Right atrium auricular region (tissue), 2 donors: ENCODE measurements at regions not wholly inside any gene's neighbourhood (a gene's known extent, or its start where the extent isn't known, plus 50 kb on each side); places are given as distances from the start of the nearest gene placed in this dataset.

Experiments used
- DNase-seq: peaks from one replicate; pipeline ENCODE4 v3.0.0-alpha.2; 2019; ENCODE audit warnings: low spot score
- H3K27ac ChIP-seq, 2 donors: fragments of 200-600 bp; sonication (generic); 1 replicate in 1 of 2; 2 replicates in 1 of 2; pipeline ENCODE4 v1.5.1; 2016 to 2019
- H3K27me3 ChIP-seq, 2 donors: fragments of 200-600 bp; sonication (generic); one replicate each; pipeline versions ENCODE4 v1.5.1 to v1.6.0; 2017 to 2019
- H3K36me3 ChIP-seq: fragments of 200-600 bp; sonication (generic); one replicate; pipeline ENCODE4 v1.5.1; 2016
- H3K4me1 ChIP-seq, 2 donors: fragments of 200-600 bp; sonication (generic); one replicate each; pipeline versions ENCODE4 v1.5.1 to v1.6.0; 2017 to 2019
- H3K4me3 ChIP-seq, 2 donors: fragments of 200-600 bp; sonication (generic); 1 replicate in 1 of 2; 2 replicates in 1 of 2; pipeline ENCODE4 v1.5.1; 2017 to 2019; ENCODE audit warnings: mild to moderate bottlenecking in 1 of 2, moderate library complexity in 1 of 2
- H3K9me3 ChIP-seq, 2 donors: fragments of 200-600 bp; sonication (generic); one replicate each; pipeline ENCODE4 v1.5.1; 2019
- TF ChIP-seq, protein P1 (sequence below), 2 donors: fragments of 200-600 bp; sonication (generic); IDR thresholded peaks; one replicate each; pipeline ENCODE4 v1.5.1; 2019; ENCODE audit warnings: antibody characterized with exemption in 2 of 2

DNA sequence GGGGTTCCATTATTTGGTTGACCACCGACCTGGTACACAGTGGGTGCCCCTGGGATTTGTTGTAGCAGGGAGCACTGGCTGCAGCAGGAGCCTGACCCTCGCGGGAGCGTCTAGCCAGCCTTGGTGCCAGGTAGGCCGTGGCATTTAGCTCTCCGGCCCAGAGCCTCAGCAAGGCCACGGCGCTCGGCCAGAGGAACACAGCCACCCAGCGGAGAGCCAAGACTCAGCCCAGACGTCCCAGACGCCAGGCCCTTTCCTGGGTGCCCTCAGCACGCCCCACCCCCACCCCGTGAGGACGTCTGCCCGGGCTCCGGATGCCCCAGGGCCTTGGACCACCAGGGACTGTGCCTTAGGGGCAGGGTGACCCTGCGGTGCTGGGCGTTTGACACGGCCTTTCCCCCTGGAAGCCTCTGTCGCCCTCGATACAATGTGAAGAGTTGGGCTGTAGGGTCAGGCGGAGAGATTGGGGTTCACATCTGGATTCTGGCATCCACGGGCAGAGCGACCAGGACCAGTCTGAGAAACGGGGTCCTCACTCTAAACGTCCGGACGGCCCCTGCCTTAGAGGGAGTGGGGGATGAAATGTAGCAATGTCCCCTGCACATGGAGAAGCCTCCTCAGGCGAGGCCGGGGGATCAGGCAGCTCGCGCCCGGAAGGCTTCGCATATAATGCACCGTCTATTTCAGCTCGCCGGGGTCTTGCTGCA, 99.2 kb upstream of the FGF3 start:
- H3K9me3 ChIP-seq, result peaks cover 0 to 3% of the 10 kb centered on the region in 2 donors
- H3K27me3 ChIP-seq, result no peaks in the 10 kb centered on the region
- no peak overlapping the region for H3K4me3 ChIP-seq
- H3K36me3 ChIP-seq, result no peaks in the 10 kb centered on the region
- H3K4me1 ChIP-seq, result peaks cover 0 to 33% of the 10 kb centered on the region in 2 donors
- TF ChIP-seq, protein P1, sequence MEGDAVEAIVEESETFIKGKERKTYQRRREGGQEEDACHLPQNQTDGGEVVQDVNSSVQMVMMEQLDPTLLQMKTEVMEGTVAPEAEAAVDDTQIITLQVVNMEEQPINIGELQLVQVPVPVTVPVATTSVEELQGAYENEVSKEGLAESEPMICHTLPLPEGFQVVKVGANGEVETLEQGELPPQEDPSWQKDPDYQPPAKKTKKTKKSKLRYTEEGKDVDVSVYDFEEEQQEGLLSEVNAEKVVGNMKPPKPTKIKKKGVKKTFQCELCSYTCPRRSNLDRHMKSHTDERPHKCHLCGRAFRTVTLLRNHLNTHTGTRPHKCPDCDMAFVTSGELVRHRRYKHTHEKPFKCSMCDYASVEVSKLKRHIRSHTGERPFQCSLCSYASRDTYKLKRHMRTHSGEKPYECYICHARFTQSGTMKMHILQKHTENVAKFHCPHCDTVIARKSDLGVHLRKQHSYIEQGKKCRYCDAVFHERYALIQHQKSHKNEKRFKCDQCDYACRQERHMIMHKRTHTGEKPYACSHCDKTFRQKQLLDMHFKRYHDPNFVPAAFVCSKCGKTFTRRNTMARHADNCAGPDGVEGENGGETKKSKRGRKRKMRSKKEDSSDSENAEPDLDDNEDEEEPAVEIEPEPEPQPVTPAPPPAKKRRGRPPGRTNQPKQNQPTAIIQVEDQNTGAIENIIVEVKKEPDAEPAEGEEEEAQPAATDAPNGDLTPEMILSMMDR (IDR thresholded peaks at IDR 0.05), result no peak
- no peak for DNase-seq
- H3K27ac ChIP-seq, result peak overlapping the region; percentile 51 to 62

- Histone ChIP-seq H3K36me3 (no peaks in the 10 kb centered on the region), H3K27ac (peak overlapping the region; percentile 51 to 62)
Observed at GRCh38 chr11:69918938-69919650, 99.9 kb upstream of the FGF3 start.

GRCh38 chr11:69919659-69920344, 100.6 kb upstream of the FGF3 start:
- peaks cover 0 to 31% of the 10 kb centered on the region in 2 donors for H3K4me1 ChIP-seq
- TF ChIP-seq, protein P1 (IDR thresholded peaks at IDR 0.05), result no peak
- H3K9me3 ChIP-seq, result peaks cover 0 to 3% of the 10 kb centered on the region in 2 donors
- no peak for DNase-seq
- H3K4me3 ChIP-seq, result no peak overlapping the region
- H3K36me3 ChIP-seq, result no peaks in the 10 kb centered on the region
- H3K27me3 ChIP-seq, result no peaks in the 10 kb centered on the region
- H3K27ac ChIP-seq, result no peak overlapping the region

More at GRCh38 chr11:69918938-69919650, 99.9 kb upstream of the FGF3 start:
- TF ChIP-seq, protein P1 (IDR thresholded peaks at IDR 0.05), result peak; percentile 91 to 98
- DNase-seq, result peak; percentile 84
- peaks cover 0 to 33% of the 10 kb centered on the region in 2 donors for H3K4me1 ChIP-seq
- no peak overlapping the region for H3K4me3 ChIP-seq
- H3K27me3 ChIP-seq, result no peaks in the 10 kb centered on the region
- peaks cover 0 to 3% of the 10 kb centered on the region in 2 donors for H3K9me3 ChIP-seq

DNA sequence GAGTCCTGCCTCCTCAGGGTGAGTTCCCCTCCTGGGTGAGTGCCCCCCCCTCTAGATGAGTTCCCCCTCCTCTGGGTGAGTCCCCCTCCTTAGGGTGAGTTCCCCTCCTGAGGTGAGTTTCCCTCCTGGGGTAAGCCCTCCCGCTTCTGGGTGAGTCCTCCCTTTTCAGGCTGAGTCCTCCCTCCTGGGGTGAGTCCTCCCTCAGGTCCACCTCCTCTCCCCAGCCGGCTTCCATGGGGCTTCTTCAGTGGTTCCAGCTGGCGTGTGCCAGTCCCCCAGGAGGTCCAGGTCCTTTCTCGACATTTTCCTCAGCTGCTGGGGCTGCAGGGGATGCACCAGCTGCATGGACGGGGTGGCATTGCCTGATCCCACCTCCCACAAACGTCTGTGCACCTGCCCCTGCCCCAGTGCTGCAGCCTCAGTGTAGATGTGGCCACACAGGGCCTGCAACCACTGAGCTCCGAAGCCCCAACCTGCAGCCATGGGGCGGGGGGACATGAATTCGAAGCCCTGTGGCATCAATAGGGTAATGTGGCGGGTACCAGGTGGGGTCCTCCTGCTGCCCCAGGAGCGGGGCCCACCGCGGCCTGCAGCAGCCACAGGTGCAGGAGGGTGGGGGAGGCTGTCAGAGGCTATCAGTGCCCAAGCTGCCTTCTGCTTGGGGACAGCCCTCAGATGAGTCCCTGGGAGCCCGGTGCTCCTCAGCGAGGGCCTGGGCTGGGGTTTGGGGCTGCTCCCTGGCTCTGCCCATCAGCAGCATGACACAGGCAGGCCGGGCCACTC, 101.3 kb upstream of the FGF3 start:
- H3K4me1 ChIP-seq, result peaks cover 0 to 24% of the 10 kb centered on the region in 2 donors
- H3K36me3 ChIP-seq, result no peaks in the 10 kb centered on the region
- peaks cover 0 to 3% of the 10 kb centered on the region in 2 donors for H3K9me3 ChIP-seq
- no peak for DNase-seq
- H3K27me3 ChIP-seq, result no peaks in the 10 kb centered on the region
- no peak overlapping the region for H3K27ac ChIP-seq
- TF ChIP-seq, protein P1 (IDR thresholded peaks at IDR 0.05), result no peak
- no peak overlapping the region for H3K4me3 ChIP-seq
